HPDE6-E6E7 (cell line): ENCODE measurements at regions not wholly inside any gene's neighbourhood (a gene's known extent, or its start where the extent isn't known, plus 50 kb on each side); places are given as distances from the start of the nearest gene placed in this dataset.
A peak's percentile ranks its signal among the peaks of the same experiment; 100 is the strongest.
"Not testable (repeated sequence)": the region's sequence is repeated elsewhere in the genome, so short reads cannot be mapped to it uniquely, and the experiment has no call there.

ENCODE experiments used
- DNase-seq: peaks from one replicate; pipeline ENCODE4 v3.0.0; 2011; ENCODE audit warnings: missing footprints; ENCODE audit errors: extremely low spot score

DNA sequence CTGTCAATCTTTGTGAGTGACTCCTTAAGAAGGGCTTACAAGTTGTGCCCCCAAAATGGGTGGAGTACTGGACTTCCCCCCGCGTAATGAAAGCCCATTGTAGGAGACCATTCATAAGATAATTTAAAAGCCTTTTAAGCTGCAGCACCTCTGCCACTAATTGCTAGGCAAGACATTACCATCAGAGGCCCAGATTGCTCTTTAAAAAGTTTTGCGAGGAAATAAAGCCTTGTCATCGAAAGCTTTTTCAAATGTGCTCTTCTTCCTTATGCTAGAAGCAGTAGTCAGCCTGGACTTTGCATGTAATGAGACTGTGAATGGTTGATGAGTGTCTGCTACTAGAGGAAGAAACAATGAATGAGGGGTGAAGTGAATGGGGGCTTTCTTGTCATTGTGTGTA lies 345.3 kb upstream of the CDH2 start:
- DNase-seq: no peak

DNA sequence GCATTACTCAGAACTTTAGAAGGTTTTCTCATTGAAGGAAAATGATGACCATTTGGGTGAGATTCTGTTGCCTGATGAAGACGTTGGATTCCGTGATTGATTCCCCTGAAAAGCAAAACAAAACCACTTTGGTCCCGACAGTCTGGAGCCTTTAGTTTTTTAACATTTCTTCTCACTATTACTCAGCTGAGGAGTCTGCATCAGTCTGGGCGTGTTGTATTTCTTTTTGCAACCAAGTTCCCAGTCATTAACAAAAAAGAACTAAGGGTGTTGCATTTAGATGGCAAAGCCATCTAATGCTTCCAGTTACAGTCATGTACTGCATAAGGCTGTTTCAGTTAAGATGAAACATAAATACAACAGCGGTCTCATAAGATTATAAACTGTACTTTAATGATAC lies 343.1 kb upstream of the CDH2 start:
- no peak for DNase-seq

DNA sequence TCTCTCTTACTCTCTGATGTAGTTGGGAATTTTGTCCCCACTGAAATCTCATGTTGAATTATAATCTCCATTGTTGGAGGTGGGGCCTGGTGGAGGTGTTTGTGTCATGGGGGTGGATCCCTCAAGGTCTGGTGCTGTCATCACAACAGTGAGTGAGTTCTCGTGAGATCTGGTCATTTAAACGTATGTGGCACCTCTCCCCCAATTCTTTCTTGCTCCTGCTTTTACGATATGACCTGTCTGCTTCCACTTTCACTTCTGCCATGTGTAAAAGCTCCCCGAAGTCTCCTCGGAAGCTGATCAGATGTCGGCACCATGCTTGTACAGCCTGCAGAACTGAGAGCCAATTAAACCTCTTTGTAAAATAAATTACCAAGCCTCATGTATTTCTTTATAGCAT lies 337.8 kb upstream of the CDH2 start:
- DNase-seq: no peak

GRCh38 chr18:28512357-28512756 lies 335.4 kb upstream of the CDH2 start:
- DNase-seq: no peak

- DNase-seq: no peak
These were observed 334.5 kb upstream of the CDH2 start for GRCh38 chr18:28511413-28511821.

DNA sequence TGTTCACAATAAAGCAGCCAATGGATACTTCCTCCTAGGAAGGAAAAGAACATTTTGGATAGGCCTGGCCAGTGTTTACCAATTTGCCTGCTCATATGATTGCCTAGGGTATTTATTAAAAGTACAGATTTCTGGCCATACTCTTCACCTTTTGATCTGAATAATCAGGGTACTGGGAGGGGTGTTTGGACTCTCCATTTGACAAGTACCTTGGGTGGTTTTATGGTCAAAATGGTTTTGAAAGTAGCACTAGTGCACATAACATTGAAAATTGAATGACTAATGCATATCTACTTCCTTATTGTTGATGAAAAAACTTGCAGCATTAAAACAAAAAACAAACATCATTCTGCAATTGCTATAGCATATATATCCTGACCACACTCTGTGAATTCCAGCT lies 333.3 kb upstream of the CDH2 start:
- no peak for DNase-seq

GRCh38 chr18:28504066-28504465 lies 327.1 kb upstream of the CDH2 start:
- DNase-seq: no peak

DNA sequence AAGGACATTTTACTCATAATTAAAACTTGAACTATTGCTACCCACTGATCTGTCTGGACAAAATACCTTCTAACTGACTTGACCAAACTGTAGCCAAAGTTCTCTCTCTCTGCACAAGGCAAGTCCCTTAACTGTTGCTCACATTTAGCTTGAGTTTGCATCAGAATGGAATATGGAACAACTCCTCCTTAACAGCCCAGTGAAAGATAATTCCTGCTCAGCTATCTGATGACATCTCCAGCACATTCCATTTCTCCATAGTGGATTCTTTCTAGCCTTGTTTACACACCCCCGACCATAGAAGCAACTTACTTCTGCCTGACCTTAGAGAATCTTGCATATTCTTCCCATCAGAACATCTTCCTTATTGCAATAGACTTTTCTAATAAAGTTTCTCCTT lies 317.2 kb upstream of the CDH2 start:
- DNase-seq: no peak

GRCh38 chr18:28485918-28486317 lies 309.0 kb upstream of the CDH2 start:
- no peak for DNase-seq

DNA sequence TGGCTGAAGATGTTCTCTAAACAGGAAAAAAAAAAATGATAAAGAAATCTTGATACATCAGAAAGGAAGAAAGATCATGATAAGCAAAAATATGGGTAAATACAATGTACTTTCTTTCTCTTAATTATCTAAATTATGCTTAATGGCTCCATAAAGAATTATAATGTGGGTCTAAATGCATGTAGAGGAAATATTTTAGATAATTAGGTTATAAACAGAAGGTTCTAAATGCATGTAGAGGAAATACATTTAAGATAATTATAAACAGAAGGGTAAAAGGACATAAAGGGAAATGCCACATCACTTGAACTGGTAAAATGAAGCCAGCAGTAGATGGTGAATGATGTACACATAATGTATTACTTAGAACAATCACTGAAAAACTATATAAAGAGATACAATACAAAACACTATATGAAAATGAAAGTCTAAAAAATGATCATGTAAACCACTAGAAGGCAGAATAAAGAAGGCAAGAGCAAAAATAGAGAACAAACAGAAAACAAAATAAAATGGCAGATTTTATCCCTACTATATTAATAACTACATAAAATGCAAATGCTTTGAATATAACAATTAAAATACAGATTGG lies 308.4 kb upstream of the CDH2 start:
- no peak for DNase-seq

- peak; percentile 7 for DNase-seq
These were observed 301.6 kb upstream of the CDH2 start for GRCh38 chr18:28478531-28478930.

DNA sequence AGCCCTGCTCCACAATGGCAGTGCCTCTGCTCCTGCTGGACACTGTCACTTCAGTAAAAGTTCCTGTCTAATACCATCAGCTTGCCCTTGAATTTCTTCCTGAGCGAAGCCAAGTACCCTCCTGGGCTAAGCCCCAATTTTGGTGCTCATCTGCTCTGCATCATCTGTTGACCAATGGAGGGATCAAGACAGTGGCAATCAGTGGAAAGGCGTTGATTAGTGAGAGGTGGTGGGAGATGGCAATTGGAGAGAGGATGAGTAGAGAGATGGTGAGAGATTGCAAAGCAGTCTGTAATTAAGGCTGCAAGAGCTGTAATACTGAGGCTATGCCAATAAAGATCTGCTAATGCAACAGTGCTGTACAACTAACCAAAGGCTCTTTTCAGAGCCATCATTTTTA lies 299.4 kb upstream of the CDH2 start:
- DNase-seq: no peak

GRCh38 chr18:28469946-28470345 lies 293.0 kb upstream of the CDH2 start:
- DNase-seq: no peak

DNA sequence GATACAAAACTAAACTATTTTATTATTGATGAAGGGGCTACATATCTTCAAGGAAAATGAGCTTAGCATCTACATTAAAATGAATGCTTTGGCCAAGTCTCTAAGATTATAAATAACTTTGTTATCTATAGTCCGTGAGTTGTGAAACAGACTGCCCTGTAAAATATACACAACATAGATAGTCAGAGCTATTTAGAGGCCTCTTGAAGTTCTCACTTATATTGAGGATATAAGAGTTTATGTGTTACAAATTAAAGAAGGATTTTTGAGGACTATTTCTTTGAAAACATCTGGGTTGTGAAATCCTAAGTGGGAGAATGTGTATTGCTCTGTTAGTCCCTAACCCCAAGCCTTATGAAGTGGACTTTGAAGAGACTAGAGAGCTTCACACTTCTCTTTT lies 292.0 kb upstream of the CDH2 start:
- no peak for DNase-seq

DNA sequence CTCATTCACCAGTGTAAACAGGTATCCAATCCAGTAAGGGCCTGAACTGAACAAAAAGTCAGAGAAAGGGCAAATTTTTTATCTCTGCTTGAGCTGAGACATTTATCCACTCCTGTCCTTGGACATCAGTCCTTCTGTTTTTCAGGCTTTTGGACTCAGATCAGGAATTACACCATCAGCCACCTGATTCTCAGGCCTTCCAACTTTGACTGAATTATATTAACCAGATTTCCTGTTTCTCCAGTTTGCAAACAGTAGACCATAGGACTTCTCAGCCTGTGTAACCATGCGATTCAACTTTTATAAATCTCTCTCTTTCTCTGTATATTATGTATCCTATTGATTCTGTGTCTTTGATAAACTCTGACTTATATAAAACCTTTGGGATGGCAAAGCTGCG lies 289.3 kb upstream of the CDH2 start:
- DNase-seq: no peak

DNA sequence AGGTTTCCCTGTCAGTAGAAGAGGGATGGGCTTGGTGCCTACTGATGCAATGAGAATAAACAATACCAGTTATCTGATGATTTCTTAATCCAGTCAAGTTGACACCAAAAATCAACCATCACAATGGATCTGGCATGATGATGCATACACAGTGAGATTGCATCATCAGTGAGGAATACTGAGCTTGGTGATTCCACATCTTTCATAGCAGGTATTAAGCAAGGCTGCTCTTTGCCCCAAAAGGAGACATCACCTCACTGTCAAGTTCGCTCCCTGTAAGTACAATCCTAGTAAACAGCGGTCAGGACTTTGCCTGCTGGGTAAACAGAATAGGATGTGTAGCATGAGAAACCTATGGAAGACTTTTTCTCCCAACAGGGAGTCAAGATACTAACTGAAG lies 282.7 kb upstream of the CDH2 start:
- no peak for DNase-seq

- DNase-seq: no peak
These were observed 281.8 kb upstream of the CDH2 start for GRCh38 chr18:28458751-28459150.

DNA sequence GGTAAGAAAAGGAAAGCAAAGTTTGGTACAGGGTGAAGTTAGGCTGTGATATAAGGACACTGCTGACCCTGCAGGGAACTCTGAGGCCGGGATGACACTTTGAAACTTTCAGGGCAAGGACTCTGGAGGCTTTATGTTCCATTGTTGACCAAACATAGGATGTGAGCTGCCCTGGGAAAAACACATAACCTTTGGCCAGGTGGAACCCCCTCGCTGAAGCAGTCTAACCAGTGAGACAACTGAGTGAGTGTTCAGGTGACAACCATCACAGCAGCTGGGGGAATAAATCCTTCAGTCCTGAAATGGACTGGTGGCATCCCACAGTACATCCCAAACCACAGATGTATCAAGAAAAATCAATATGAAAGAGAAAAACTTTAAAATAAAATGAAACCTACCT lies 280.9 kb upstream of the CDH2 start:
- DNase-seq: no peak

DNA sequence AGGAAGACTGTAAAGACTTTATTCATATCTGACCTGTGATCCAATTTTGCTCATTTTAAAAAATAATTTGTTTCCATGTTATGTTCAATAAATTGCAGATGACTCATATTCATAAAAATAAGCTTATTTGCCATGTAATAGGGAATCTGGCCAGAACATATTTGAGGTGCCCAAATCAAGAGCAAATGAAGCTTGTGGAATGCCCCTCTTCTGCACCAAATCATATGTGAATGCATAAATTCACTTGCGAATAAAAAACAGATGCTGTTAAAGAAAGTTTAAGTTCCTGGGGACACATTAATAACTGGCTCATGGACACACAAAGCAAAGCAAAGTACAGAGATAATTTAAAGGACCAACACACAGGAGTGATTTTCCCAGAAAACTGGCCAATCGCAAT lies 279.0 kb upstream of the CDH2 start:
- DNase-seq: no peak

GRCh38 chr18:28439870-28440269 lies 262.9 kb upstream of the CDH2 start:
- no peak for DNase-seq

DNA sequence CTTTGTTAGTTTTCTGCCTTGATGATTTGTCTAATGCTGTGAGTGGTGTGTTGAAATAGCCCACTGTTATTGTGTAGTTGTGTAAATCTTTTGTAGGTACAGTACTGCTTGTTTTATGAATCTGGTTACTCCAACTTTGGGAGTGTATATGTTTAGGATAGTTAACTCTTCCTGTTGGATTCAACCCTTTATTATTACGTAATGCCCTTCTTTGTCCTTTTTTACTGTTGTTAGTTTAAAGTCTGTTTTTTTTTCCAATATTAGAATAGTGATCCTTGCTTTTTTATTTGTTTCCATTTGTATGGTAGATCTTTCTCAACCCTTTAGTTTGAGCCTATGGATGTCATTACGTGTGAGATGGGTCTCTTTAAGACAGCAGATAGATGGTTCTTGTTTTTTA lies 261.5 kb upstream of the CDH2 start:
- no peak for DNase-seq

GRCh38 chr18:28432339-28432738 lies 255.4 kb upstream of the CDH2 start:
- DNase-seq: no peak

- DNase-seq: no peak
These were observed 249.0 kb upstream of the CDH2 start for GRCh38 chr18:28425886-28426285.

DNA sequence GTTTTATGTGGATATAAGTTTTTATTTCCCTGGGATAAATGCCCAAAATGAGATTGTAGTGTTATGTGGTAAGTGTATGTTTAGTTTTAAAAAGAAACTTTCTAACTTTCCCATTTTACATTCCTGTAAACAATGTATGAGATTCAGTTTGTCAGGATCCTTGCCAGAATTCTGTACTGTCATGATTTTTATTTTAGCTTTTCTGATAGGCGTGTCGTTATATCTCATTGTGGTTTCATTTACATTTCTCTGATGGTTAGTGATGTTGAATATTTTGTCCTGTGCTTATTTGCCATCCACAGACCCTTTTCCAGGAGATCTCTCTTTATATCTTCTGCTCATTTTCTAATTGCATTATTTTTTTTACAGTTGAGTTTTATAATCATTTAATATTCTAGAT lies 245.6 kb upstream of the CDH2 start:
- no peak for DNase-seq

DNA sequence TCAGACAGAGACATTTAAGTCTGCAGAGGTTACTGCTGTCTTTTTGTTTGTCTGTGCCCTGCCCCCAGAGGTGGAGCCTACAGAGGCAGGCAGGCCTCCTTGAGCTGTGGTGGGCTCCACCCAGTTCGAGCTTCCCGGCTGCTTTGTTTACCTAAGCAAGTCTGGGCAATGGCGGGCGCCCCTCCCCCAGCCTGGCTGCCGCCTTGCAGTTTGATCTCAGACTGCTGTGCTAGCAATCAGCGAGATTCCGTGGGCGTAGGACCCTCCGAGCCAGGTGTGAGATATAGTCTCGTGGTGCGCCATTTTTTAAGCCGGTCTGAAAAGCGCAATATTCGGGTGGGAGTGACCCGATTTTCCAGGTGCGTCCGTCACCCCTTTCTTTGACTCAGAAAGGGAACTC lies 245.0 kb upstream of the CDH2 start:
- DNase-seq: not testable (repeated sequence)
